H1 (cell line): ENCODE measurements at regions not wholly inside any gene's neighbourhood (a gene's known extent, or its start where the extent isn't known, plus 50 kb on each side); places are given as distances from the start of the nearest gene placed in this dataset.

Experiments used
- CTCF ChIA-PET: fragments of 300-600 bp; sonication (Branson Sonifier 250); formaldehyde crosslinking; loops from one replicate; lab custom pipeline; 2021; ENCODE audit not compliant: partially characterized antibody; lab: Charles Lee
- POLR2A ChIA-PET: fragments of 300-600 bp; sonication (Branson Sonifier 250); formaldehyde crosslinking; loops from one replicate; lab custom pipeline; 2021; ENCODE audit warnings: inconsistent platforms; ENCODE audit not compliant: partially characterized antibody; lab: Charles Lee
- DNase-seq, 2 experiments: peaks; one replicate each; pipeline versions ENCODE4 v3.0.0 to v3.0.0-alpha.2; 2010 to 2022; ENCODE audit warnings: low spot score in 2 of 2, low read depth in 1 of 2, mixed read lengths in 1 of 2
- FAIRE-seq: peaks from 2 replicates; lab custom pipeline; 2011; peaks lifted over from hg19 to GRCh38; lab: Jason Lieb, UNC
- H2AFZ ChIP-seq: 2 replicates; pipeline ENCODE4 v1.8.1; 2012; ENCODE audit warnings: low read length, inconsistent platforms
- H2AK5ac ChIP-seq: 2 replicates; pipeline ENCODE4 v1.6.1; 2013; ENCODE audit warnings: low read depth, low read length
- H2BK120ac ChIP-seq: replicated peaks from 2 replicates; pipeline ENCODE3; 2013; ENCODE audit warnings: low read depth, low read length, inconsistent platforms
- H2BK12ac ChIP-seq: 2 replicates; pipeline ENCODE4 v1.6.1; 2013; ENCODE audit warnings: low read depth, low read length
- H2BK15ac ChIP-seq: 2 replicates; pipeline ENCODE4 v1.6.1; 2013; ENCODE audit warnings: low read length
- H2BK20ac ChIP-seq: 2 replicates; pipeline ENCODE4 v1.6.1; 2013; ENCODE audit warnings: low read length
- H2BK5ac ChIP-seq: 2 replicates; pipeline ENCODE4 v1.6.1; 2013; ENCODE audit warnings: low read depth, low read length
- H3K14ac ChIP-seq: 2 replicates; pipeline ENCODE4 v1.6.1; 2013; ENCODE audit warnings: inconsistent platforms; ENCODE audit not compliant: insufficient read length
- H3K18ac ChIP-seq: 2 replicates; pipeline ENCODE4 v1.6.1; 2013; ENCODE audit warnings: low read length; ENCODE audit errors: extremely low read depth
- H3K23ac ChIP-seq: 2 replicates; pipeline ENCODE4 v1.6.1; 2013; ENCODE audit warnings: inconsistent platforms; ENCODE audit not compliant: insufficient read length
- H3K23me2 ChIP-seq: 2 replicates; pipeline ENCODE4 v1.6.1; 2013; ENCODE audit warnings: low read depth, low read length
- H3K27ac ChIP-seq: 2 replicates; pipeline ENCODE4 v1.6.1; 2011; ENCODE audit warnings: low read depth, low read length, inconsistent platforms
- H3K27me3 ChIP-seq, 4 experiments: replicated peaks in 1 of 4; 1 replicate in 1 of 4; 2 replicates in 3 of 4; pipeline versions ENCODE4 v1.6.1 to v1.8.1; 2011 to 2013; ENCODE audit warnings: low read length in 3 of 4, mild to moderate bottlenecking in 3 of 4, inconsistent platforms in 2 of 4, mixed read lengths in 2 of 4, moderate library complexity in 1 of 4; ENCODE audit not compliant: control insufficient read depth in 3 of 4, insufficient read depth in 3 of 4; ENCODE audit errors: extremely low read depth in 1 of 4
- H3K36me3 ChIP-seq, 4 experiments: 2 replicates each; pipeline versions ENCODE4 v1.6.1 to v1.8.1; 2011 to 2013; ENCODE audit warnings: mild to moderate bottlenecking in 4 of 4, low read length in 3 of 4, moderate library complexity in 2 of 4, control low read depth in 1 of 4, inconsistent platforms in 1 of 4; ENCODE audit not compliant: insufficient read depth in 4 of 4, control insufficient read depth in 2 of 4
- H3K4ac ChIP-seq: replicated peaks from 2 replicates; pipeline ENCODE3; 2013; ENCODE audit warnings: low read length, low read depth, mixed read lengths, inconsistent platforms; ENCODE audit not compliant: insufficient read length
- H3K4me1 ChIP-seq, 4 experiments: replicated peaks in 1 of 4; 1 replicate in 1 of 4; 2 replicates in 3 of 4; pipeline versions ENCODE4 v1.6.1 to v1.8.1; 2011 to 2013; ENCODE audit warnings: low read length in 3 of 4, inconsistent platforms in 2 of 4, mixed read lengths in 1 of 4; ENCODE audit not compliant: insufficient read depth in 4 of 4, control insufficient read depth in 3 of 4
- H3K4me2 ChIP-seq, 2 experiments: 2 replicates each; pipeline versions ENCODE4 v1.6.1 to v1.8.1; 2011 to 2013; ENCODE audit warnings: low read depth in 2 of 2, low read length in 2 of 2, control low read depth in 1 of 2, inconsistent platforms in 1 of 2, mild to moderate bottlenecking in 1 of 2; ENCODE audit not compliant: insufficient read depth in 1 of 2
- H3K4me3 ChIP-seq, 4 experiments: fragments of 200-600, 300-600 bp in 1 of 4; sonication (generic), shearing (Covaris generic), sonication (Bioruptor Twin) in 1 of 4; 2 replicates each; pipeline versions ENCODE4 v1.5.1 to v1.8.1; 2011 to 2016; ENCODE audit warnings: low read length in 4 of 4, low read depth in 3 of 4, control low read depth in 2 of 4, inconsistent platforms in 2 of 4, mild to moderate bottlenecking in 2 of 4, mixed read lengths in 1 of 4, moderate library complexity in 1 of 4; ENCODE audit not compliant: insufficient read depth in 2 of 4; ENCODE audit errors: extremely low read depth in 1 of 4
- H3K56ac ChIP-seq: replicated peaks from 2 replicates; pipeline ENCODE3; 2013; ENCODE audit warnings: low read depth, mild to moderate bottlenecking, mixed read lengths, low read length, inconsistent platforms; ENCODE audit not compliant: insufficient read length
- H3K79me1 ChIP-seq: 2 replicates; pipeline ENCODE4 v1.6.1; 2013; ENCODE audit warnings: low read depth, low read length, control low read depth
- H3K79me2 ChIP-seq, 2 experiments: 2 replicates each; pipeline versions ENCODE4 v1.6.1 to v1.8.1; 2012 to 2013; ENCODE audit warnings: low read length in 2 of 2, mild to moderate bottlenecking in 2 of 2, inconsistent platforms in 1 of 2; ENCODE audit not compliant: insufficient read depth in 2 of 2, control insufficient read depth in 1 of 2
- H3K9ac ChIP-seq, 4 experiments: replicated peaks in 1 of 4; 1 replicate in 1 of 4; 2 replicates in 3 of 4; pipeline versions ENCODE4 v1.6.1 to v1.8.1; 2011 to 2013; ENCODE audit warnings: low read depth in 3 of 4, low read length in 3 of 4, control low read depth in 2 of 4, mild to moderate bottlenecking in 2 of 4, moderate library complexity in 2 of 4, inconsistent platforms in 1 of 4; ENCODE audit errors: extremely low read depth in 1 of 4
- H3K9me3 ChIP-seq, 2 experiments: 2 replicates each; pipeline versions ENCODE4 v1.6.1 to v1.8.1; 2012 to 2013; ENCODE audit warnings: mild to moderate bottlenecking in 2 of 2, moderate library complexity in 2 of 2, control low read depth in 1 of 2, inconsistent platforms in 1 of 2, low read depth in 1 of 2, low read length in 1 of 2, mixed read lengths in 1 of 2; ENCODE audit not compliant: insufficient read depth in 2 of 2
- H4K20me1 ChIP-seq, 2 experiments: replicated peaks in 1 of 2; 2 replicates each; pipeline versions ENCODE3 to v1.8.1; 2011 to 2013; ENCODE audit warnings: inconsistent platforms in 2 of 2, low read length in 2 of 2, mild to moderate bottlenecking in 1 of 2; ENCODE audit not compliant: insufficient read depth in 2 of 2, control insufficient read depth in 1 of 2
- H4K5ac ChIP-seq: 2 replicates; pipeline ENCODE4 v1.6.1; 2013; ENCODE audit warnings: low read length, low read depth, mixed read lengths, inconsistent platforms; ENCODE audit not compliant: insufficient read length
- H4K8ac ChIP-seq: 2 replicates; pipeline ENCODE4 v1.8.0; 2013; ENCODE audit warnings: mild to moderate bottlenecking, moderate library complexity, low read length, inconsistent platforms; ENCODE audit not compliant: insufficient read depth; ENCODE audit errors: extremely low read depth
- H4K91ac ChIP-seq: replicated peaks from 2 replicates; pipeline ENCODE3; 2013; ENCODE audit warnings: low read length, mixed read lengths, inconsistent platforms; ENCODE audit not compliant: insufficient read length
- CBX5 ChIP-seq: fragments of 300-800, 300-1000 bp; sonication (generic); IDR thresholded peaks from 2 replicates; pipeline ENCODE4 v1.7.1; 2016; ENCODE audit warnings: antibody characterized with exemption, low read length, low read depth
- KDM1A ChIP-seq: fragments of 200-600, 300-600 bp; sonication (generic); IDR thresholded peaks from 2 replicates; pipeline ENCODE4 v1.7.1; 2016; ENCODE audit warnings: mild to moderate bottlenecking, low read length, borderline replicate concordance
- WGBS, 2 experiments: shearing (Covaris generic) in 1 of 2; methylation state at CpG; one replicate each; pipeline versions ENCODE4 v1.1.6 to v1.1.7; 2013 to 2015; ENCODE audit warnings: low lambda C conversion rate in 2 of 2, mixed read lengths in 2 of 2, inconsistent platforms in 1 of 2, low coverage in 1 of 2, missing lambda C conversion rate in 1 of 2; ENCODE audit not compliant: insufficient replicate concordance in 2 of 2, insufficient coverage in 1 of 2, insufficient read length in 1 of 2; ENCODE audit errors: extremely low coverage in 1 of 2, missing lambda C conversion rate in 1 of 2; 5-methylcytosine and 5-hydroxymethylcytosine counted together
- TF ChIP-seq, protein P1 (sequence below): IDR thresholded peaks from 2 replicates; pipeline ENCODE4 v1.6.1; 2012; ENCODE audit warnings: low read length, inconsistent platforms

DNA sequence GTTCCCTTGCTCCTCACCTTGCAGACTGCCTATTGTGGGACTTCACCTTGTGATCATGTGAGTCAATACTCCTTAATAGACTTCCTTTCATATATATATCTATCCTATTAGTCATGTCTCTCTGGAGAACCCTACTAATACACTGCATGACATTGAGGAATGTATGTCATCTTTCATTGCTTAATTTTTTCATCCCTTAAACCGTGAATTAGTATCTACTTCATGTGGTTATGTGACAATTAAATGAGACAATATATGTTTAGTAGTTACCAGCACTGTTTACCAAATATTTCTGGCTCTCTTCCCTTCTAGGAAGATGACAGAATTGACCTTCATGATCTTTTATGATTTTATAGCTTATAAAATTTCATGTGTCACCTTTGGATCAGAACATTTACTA is 759.5 kb downstream of the GRXCR1 start:
- no peaks in the 10 kb centered on the region for H3K79me2 ChIP-seq
- H3K18ac ChIP-seq, result no peak overlapping the region
- H3K4me2 ChIP-seq, result no peak overlapping the region
- H3K79me1 ChIP-seq, result no peaks in the 10 kb centered on the region
- no peak overlapping the region for H2BK12ac ChIP-seq
- H4K91ac ChIP-seq, result no peak overlapping the region
- FAIRE-seq (no peak), DNase-seq (no peak)
- no peak overlapping the region for H2BK120ac ChIP-seq
- H3K14ac ChIP-seq, result no peak overlapping the region
- CTCF ChIA-PET, result no interaction called here
- H4K8ac ChIP-seq, result no peak overlapping the region
- no peak overlapping the region for H3K4me3 ChIP-seq
- peaks cover 5 to 10% of the 10 kb centered on the region in 2 experiments for H3K9me3 ChIP-seq
- no peak overlapping the region for H3K4ac ChIP-seq
- H2AK5ac ChIP-seq, result no peak overlapping the region
- H3K56ac ChIP-seq, result no peak overlapping the region
- no peak overlapping the region for H3K23ac ChIP-seq
- no peaks in the 10 kb centered on the region for H3K27me3 ChIP-seq
- TF ChIP-seq, protein P1, sequence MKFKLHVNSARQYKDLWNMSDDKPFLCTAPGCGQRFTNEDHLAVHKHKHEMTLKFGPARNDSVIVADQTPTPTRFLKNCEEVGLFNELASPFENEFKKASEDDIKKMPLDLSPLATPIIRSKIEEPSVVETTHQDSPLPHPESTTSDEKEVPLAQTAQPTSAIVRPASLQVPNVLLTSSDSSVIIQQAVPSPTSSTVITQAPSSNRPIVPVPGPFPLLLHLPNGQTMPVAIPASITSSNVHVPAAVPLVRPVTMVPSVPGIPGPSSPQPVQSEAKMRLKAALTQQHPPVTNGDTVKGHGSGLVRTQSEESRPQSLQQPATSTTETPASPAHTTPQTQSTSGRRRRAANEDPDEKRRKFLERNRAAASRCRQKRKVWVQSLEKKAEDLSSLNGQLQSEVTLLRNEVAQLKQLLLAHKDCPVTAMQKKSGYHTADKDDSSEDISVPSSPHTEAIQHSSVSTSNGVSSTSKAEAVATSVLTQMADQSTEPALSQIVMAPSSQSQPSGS, result no peak
- TF ChIP-seq CBX5, result no peak
- no peak for TF ChIP-seq KDM1A
- no peak overlapping the region for H2BK15ac ChIP-seq
- no peak overlapping the region for H2AFZ ChIP-seq
- POLR2A ChIA-PET, result no interaction called here
- H2BK20ac ChIP-seq, result no peak overlapping the region
- WGBS, 2 experiments, result 100% methylated on average over 1 of the region's 1 CpG; no CpG with 5 or more reads in 1 of the 2 experiments
- H3K9ac ChIP-seq, result no peak overlapping the region
- H4K5ac ChIP-seq, result no peak overlapping the region
- H4K20me1 ChIP-seq, result no peaks in the 10 kb centered on the region
- H3K4me1 ChIP-seq, result no peaks in the 10 kb centered on the region
- no peaks in the 10 kb centered on the region for H3K36me3 ChIP-seq
- H3K23me2 ChIP-seq, result no peaks in the 10 kb centered on the region
- H2BK5ac ChIP-seq, result no peak overlapping the region
- H3K27ac ChIP-seq, result no peak overlapping the region
